T-helper 2 cell treated with Interferon-gamma antibody and Interleukin-4, amounts not matched to agents 100 ng/mL and 5 ng/mL, for 36 hours (primary cell): ENCODE measurements at regions not wholly inside any gene's neighbourhood (a gene's known extent, or its start where the extent isn't known, plus 50 kb on each side); places are given as distances from the start of the nearest gene placed in this dataset.
"Not testable (repeated sequence)": the region's sequence is repeated elsewhere in the genome, so short reads cannot be mapped to it uniquely, and the experiment has no call there.

Experiments
- intact Hi-C: fragments of 100-400 bp; cut with micrococcal nuclease; formaldehyde crosslinking; loops from one replicate; pipeline ENCODE4 v1.15.1; 2023

DNA sequence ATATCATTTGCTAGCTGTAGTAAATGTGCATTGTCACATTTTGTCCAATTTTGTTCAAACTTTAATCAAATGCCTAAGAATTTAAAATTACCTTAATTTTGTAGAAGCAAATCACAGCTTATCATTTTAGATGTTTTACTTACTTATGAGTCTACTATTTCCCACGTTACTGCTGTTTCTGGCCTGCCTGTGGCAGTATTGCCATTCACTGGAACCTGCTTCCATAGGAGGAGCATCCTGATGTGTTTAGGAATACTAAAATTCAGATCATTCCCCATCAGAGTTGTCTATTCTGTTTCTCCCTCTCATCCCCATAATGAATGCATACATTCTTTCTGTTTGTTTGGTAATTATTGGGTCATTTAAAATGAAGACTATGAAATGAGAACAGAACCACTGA, 119.5 kb upstream of the SNRPN start:
- intact Hi-C loops = no loop called here

DNA sequence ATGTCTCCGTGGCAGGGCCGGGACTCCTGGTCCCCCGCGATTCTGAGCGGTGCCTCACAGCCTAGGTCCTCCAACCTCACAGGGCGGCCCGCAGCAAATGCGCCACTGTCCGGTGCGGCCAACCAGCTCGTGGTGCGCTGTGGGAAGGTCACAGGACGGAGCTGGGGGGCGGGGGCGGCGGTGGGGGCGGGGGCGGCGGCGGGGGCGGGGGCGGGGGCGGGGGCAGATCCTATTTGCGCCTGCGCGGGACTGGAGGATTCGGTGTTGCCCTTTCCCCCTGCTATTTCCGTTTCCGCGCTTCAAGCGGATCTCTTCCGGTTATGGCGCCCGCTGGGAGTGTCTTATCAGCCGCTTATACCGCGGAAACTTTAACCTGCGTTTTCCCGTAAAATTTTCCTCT, 106.7 kb upstream of the SNRPN start:
- intact Hi-C loops = no loop called here

DNA sequence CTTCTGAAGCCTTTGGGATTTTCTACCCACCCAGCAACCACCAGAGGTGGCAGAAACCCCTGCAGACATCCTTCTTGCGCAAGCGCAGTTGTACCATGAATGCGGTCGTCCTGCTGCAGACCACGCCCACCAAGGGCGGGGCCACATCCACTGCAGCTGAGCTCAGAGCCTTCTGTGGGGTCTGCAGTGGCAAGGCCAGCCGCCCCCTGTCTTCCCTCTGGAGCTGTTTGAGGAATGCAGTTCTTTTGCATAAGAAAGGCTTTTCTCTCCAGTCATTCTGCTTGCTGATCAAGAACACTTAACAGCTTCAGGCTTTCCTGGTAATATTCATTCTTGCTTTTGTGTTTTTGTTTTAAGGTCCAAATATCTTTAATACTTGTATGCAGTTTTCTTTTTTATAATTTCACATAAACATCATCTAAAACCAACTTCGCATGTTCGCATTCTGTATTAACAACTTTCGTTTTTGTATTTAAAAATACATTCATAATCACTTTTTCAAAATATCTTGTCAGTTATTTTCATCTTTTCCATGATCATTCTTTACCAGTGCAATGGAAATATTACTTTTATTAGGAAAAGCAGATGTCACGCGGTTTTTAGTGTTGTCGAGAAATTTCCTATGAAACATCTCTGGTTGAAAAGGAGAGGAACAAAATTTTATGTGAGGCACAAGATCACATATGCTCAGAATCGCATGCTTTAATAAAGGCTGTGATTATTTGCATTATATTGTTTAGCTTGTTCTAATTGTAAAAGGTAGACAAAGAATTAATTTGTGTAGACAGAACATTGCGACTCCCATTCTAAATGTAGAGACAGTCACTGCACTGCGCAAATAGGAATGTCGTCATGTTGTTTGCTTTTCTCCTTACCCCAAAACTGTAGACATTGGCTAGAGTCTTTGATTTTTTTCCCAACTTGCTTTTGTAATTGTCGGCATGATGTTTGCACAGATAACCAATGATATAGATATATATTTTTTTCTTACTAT, 98.1 kb upstream of the SNRPN start:
- intact Hi-C loops = no loop called here

DNA sequence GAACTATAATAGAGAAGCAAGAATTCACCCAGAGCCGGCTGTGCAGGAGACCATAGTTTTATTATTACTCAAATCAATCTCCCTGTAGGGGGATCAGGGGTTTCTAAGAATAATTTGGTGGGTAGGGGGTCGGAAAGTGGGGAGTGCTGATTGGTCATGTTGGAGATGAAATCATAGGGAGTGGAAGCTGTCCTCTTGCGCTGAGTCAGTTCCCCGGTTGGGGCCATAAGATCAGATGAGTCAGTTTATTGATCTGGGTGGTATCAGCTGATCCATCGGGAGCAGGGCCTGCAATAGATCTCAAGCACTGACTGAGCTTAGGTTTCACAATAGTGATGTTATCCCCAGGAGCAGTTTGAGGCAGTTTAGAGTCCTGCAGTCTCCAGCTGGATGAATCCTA, 97.0 kb upstream of the SNRPN start:
- intact Hi-C loops = no loop called here

DNA sequence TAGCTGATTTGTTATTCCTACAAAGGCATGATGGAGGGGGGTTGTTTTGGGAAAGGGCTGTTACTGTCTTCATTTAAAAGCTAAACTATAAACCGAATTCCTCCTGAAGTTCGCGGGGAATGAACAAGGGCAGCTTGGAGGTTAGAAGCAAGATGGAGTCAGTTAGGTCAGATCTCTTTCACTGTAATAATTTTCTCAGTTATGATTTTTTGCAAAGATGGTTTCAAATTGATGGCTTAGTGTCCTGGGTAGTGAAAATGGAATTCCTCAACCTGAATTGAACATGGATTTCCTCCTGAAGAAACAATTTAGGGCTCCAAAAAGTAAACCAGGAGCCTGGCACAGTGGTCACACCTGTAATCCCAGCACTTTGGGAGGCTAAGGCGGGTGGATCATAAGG, 96.6 kb upstream of the SNRPN start:
- intact Hi-C loops = not testable (repeated sequence)

DNA sequence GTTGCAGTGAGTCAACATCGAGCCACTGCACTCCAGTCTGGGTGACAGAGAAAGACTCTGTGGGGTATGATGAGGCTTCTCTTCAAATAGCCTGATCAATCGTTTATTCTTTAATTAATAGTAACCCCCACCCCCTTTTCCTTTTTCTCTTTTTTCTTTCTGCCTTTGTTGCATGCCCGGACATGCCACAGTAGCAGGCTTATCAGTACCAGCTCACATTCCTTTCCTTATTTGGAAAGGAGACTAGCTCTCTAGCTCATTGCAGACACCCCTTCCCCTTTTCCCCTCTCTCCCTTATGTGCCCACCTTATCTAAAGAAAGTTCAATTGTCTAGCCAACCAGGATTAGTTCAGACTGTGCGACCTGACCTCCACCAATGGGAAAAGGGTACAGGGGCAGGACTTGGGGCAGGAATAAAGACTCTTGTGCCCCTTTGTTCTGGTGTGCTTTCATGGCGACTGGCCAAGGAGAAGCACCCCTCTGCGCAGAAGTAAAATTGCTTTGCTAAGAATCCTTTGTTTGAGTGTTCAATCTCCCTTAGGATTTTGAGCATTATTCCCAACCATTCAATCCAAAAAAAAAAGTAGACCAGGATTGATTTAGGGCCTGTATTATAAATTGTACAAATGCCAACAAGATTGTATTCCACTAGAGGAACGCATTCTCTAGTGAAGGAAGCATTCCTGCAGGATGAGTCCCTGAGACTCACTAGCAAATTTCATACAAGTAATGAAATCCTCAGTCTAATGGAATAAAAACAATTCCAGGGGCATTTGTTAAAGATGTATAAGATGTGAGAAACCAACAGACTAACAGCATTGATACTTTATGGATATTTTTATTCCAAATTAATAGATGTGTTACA, 95.8 kb upstream of the SNRPN start:
- intact Hi-C loops = no loop called here

DNA sequence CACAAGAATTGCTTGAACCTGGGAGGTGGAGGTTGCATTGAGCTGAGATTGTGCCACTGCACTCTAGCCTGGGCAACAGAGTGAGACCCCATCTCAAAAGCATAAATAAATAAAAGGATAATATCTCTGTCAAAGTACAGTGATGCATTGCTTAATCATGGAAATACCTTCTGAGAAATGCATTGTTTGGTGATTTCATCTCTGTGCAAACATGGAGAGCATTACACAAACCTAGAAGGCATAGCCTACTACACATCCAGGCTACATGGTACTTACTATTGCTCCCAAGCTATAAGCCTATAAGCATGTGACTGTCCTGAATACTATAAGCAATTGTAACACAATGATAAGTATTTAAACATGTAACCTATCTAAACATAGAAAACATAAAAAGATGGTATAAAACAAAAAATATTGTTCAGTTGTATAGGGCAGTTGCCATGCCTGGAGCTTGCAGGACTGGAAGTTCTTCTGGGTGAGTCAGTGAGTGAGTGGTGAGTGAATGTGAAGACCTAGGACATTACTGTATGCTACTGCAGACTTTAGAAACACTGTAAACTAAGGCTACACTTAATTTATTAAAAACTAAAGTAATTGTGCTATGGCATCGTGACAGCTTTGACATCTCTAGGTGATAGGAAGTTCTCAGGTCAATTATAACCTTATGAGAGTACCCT, 93.6 kb upstream of the SNRPN start:
- intact Hi-C loops = no loop called here

DNA sequence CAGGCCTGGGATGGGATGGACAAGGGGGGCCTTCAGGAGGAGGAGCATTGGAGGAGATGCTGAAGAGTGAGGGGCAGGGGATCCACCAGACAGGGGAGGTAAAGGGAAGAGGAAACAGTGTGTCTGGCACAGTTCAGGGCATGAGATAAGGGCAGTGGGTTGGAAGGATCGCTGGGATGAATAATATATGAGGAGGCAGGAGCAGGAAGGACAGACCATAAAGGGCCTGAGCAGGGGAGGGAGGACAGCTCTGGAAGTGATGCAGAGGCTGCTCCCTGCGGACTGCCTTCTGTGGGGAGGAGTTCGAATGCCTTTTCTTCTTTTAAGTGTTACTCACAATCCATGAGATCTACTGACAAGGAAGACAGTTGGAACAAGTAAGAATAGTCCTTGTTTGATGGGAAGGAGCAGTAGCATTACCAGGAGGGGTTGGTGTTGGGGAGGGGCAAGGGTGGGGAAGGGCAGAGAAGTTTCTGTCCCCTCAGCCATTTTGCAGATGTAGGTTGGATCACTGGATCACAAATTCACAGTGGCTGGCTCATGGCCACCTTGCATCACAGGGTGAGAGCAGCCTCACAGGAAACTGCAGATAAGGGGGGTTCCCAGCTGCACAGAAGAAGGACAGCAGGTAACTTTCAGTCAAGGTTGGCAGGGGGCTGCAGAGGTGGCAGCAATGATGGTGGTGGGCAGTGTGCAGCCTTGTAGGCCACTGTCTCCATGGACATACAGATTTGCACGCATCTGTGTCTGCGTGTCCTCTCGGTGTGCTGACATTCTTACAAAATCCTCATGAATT, 91.9 kb upstream of the SNRPN start:
- intact Hi-C loops = no loop called here

DNA sequence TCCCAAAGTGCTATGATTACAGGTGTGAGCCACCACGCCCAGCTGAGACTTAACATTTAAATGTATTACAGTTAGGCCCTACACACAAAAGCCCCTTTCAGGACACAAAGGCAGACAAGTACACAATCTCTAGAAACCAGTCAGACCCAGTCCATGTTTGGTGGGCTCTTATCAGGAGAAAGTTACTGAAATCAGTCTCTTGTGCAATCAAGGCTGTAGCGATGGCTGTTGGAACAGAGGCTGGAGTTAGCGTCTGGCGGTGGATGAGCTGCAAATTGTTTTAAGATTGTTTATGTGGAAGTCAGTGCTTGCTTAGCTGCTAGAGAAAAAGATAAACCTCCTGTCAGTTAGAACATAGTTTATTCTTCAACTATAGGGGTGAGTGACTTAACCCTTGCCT, 89.5 kb upstream of the SNRPN start:
- intact Hi-C loops = no loop called here

DNA sequence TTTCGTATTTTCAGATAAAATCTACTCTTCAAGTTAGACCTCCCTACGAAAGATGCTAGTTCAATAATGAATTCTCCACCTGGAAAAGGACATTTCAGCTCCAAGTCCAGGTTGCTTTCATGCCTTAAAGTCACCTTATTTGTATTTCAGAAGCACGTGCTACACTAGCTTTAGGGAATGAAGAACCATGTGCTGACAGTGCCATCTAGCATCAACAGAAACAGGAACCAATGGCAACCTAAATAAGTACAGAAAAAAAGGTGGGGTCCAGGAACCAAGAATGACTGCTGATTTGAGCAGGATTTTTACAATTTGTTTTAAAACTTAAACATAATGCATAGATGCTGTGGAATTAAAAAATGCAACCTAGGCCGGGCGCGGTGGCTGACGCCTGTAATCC, 77.6 kb upstream of the SNRPN start:
- intact Hi-C loops = no loop called here

DNA sequence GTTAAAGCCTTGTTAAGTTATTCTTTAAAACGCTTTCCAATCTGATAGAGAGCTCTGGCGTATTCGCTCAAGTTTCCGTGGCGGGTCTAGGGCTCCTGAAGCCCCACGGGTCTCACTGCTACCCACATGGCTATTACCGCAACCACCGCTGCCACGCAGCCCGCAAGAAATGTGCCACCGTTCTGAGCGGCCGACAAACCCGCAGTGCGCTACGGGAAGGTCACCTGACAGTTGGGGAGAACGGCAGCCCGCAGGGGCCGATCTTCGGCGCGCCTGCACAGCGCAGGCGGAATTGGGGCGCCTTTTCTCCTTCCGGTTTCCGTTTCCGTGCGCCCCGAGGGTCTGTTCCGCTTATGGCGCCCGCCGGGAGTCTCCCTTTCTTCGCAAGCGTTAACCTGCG, 76.6 kb upstream of the SNRPN start:
- intact Hi-C loops = no loop called here

DNA sequence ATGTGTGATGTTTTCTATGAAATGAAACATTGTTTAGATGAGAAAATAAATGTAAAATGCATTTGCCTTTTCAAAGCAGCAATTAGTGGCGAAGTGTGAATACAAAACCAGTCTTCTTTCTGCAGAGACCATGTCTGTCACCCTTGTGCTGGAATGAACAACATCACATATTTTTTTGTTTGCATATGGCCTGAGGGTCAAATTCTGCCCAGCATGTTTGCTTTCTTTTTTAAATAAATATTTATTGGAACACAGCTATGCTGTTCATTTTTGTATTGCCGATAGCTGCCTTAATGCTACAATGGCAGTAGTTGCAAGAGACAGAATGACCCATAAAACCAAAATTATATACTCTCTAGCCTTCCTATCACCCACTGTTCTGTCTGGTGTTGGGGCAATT, 75.3 kb upstream of the SNRPN start:
- intact Hi-C loops = no loop called here

DNA sequence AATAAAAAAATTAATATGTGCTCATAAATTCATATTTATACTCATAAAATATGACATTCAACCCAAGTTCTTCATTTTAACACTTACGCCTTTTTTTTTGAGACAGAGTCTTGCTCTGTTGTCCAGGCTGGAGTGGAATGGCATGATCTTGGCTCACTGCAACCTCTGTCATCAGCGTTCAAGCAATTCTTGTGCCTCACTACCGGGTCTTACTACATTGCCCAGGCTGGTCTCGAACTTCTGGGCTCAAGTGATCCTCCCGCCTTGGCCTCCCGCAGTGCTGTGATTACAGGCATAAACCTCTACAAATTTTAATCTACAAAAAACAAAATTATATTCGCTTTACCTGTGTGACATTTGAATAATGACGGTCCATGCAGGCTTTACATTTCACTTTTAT, 74.1 kb upstream of the SNRPN start:
- intact Hi-C loops = no loop called here

DNA sequence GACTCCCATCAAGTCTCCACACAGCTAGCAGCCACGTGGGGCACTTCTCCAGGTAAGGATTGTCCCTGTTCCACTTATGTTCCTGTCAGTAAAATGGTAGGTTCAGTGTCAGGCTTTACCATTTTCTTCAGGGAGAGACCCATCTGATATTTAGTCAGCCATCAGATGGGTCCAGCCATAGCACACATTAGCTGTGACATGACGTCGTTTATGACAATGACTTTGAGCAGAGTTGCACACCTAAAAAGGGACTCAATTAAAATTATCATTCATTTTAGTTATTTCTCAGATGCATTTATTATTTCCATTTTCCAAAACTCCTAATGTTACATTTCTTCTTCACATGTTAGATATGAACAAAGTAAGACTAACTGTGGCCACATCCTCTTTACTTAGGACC, 68.2 kb upstream of the SNRPN start:
- intact Hi-C loops = no loop called here

DNA sequence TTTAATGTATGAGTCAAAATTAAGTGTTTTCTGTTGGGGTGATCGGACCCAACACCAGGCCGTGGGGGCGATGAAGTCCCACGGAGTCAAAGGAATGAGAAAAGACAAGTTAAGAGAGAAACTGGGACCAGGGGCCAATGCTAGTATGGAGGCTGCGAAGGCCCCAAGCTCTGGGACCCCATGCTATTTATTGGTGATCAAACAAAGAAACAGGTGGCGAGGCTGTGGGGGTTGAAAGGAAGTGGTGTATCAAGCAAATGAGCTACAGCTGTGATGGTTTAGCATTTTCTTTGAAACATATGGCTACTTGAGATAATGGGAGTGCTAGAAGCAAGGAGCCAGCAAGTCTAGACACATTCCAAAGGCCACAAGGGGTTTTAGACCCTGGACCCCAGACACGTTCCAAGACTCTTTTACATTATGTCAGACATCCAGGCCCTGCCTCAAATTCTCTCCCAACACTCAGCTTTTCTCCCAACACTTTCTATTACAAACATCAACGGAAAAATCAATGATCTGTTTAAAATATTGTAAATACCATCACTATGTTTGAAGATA, 56.0 kb upstream of the SNRPN start:
- intact Hi-C loops = no loop called here

DNA sequence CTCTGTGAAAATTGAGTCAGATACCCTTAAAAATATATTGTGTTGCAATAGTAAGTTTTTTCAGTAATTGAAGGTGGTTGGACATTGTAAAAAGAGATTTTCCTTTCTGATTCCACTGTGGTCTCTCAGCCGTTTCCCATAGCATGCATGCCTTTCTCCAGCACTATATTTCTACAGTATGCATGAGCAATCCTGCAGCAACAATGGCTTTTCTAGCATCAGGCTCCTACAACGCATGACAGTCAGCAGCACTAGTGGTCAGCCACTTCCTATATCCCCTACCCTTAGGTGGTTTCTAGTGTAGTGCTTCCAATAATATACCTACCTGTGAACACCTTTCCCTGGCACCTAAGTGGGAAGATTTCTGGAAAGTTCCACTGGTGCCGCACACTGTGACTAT, 55.4 kb upstream of the SNRPN start:
- intact Hi-C loops = no loop called here

DNA sequence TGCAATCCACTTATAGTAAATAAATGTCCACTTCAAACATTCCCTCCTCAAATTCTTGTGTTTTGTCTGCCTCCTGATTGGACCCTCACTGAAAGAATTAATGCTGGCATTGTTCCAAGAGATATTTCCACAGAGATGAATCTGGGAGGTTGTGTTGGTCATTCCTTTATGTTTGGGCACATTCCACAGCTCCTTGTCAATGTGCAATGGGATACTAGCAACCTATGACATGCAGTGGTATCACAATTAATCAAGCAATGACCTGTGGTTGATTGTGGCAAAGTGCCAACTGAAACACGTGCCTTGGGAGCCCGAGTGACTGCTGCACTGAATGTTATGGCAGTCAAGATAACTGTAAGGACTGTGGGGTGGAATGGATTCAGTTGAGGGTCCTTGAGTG, 55.0 kb upstream of the SNRPN start:
- intact Hi-C loops = no loop called here

DNA sequence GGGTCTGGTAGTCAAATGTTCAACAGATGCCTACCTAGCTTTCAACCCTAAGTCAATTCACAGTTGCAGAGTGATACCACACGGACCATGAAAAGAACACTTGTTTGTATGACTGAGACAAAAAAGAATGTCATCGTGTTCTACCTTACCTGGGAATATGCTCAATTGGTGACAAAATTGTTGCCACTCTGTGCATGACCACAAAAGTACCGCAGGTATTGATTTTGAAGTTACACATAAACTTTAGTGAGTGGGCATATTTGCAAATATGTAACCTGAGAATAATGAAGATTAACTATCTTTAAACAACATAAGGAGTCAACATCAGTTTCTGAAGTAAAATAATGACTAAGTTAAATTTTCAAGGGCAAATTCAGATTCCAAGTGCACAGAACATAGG, 53.4 kb upstream of the SNRPN start:
- intact Hi-C loops = no loop called here
